MM.1S (cell line): ENCODE measurements at regions not wholly inside any gene's neighbourhood (a gene's known extent, or its start where the extent isn't known, plus 50 kb on each side); places are given as distances from the start of the nearest gene placed in this dataset.

ENCODE experiments used
- EZH2phosphoT487 ChIP-seq: fragments of 300-600 bp; sonication (generic); IDR thresholded peaks from 2 replicates; pipeline ENCODE4 v1.6.1; 2018; ENCODE audit warnings: antibody characterized with exemption, low read length
- TF ChIP-seq, protein P1 (sequence below): fragments of 300-600 bp; sonication (generic); IDR thresholded peaks from 2 replicates; pipeline ENCODE4 v1.5.1; 2016; ENCODE audit warnings: antibody characterized with exemption, low read length, mixed read lengths

DNA sequence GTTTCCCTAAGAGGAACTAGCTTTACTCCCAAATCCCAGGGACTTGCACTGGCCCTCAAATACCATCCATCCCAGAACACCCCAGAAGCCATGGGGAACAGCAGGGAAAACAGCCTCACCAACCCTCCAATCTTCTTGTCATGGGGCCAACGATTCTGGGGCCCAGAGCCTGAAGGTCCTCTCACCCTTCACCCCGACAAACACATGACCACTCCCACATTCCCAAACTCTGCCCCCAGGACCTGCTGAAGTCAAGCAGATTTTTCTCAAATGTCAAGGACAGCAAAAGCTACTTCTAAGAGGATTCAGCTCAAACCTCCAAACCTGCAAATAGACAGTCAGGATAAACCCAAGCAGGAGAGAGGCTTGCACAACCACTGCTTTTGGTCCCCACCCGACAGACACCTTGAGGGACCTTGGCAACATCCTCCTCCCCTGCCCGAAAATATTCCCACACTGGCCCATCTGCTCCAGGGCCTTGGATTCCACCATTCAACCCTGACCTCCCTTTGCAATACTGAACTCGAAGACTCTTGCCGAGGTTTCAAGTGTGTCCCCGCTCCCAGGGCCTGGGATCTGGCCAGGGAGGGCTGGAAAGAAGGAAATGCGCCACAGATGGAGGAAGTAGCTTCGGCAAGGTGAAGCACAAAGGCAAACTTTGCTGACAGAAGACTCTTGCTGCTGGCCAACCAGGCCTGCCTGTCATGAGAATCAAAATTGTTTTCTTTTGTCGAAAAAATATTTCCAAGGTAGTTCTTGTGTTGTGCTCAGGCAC, 143.3 kb downstream of the ZFP36L2 start:
- TF ChIP-seq, protein P1, sequence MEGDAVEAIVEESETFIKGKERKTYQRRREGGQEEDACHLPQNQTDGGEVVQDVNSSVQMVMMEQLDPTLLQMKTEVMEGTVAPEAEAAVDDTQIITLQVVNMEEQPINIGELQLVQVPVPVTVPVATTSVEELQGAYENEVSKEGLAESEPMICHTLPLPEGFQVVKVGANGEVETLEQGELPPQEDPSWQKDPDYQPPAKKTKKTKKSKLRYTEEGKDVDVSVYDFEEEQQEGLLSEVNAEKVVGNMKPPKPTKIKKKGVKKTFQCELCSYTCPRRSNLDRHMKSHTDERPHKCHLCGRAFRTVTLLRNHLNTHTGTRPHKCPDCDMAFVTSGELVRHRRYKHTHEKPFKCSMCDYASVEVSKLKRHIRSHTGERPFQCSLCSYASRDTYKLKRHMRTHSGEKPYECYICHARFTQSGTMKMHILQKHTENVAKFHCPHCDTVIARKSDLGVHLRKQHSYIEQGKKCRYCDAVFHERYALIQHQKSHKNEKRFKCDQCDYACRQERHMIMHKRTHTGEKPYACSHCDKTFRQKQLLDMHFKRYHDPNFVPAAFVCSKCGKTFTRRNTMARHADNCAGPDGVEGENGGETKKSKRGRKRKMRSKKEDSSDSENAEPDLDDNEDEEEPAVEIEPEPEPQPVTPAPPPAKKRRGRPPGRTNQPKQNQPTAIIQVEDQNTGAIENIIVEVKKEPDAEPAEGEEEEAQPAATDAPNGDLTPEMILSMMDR, result no peak
- TF ChIP-seq EZH2phosphoT487, result no peak
